B cell (primary cell): ENCODE measurements at regions not wholly inside any gene's neighbourhood (a gene's known extent, or its start where the extent isn't known, plus 50 kb on each side); places are given as distances from the start of the nearest gene placed in this dataset.

Experiments
- ATAC-seq: fragments of 200-7000 bp; cut with Tn5 transposase; one replicate; pipeline ENCODE4 v1.10.0; 2021; ENCODE audit warnings: low read depth, mild to moderate bottlenecking, moderate number of reproducible peaks, moderate library complexity
- CTCF ChIA-PET: fragments of 350-600 bp; sonication (Branson Sonifier 250); formaldehyde crosslinking; loops from one replicate; lab custom pipeline; 2021; ENCODE audit warnings: antibody characterized with exemption, inconsistent platforms; lab: Charles Lee
- POLR2A ChIA-PET: fragments of 350-600 bp; sonication (Branson Sonifier 250); formaldehyde crosslinking; loops from one replicate; lab custom pipeline; 2021; ENCODE audit warnings: antibody characterized with exemption; lab: Charles Lee
- DNase-seq: peaks from one replicate; pipeline ENCODE4 v3.0.0; 2013
- H2AFZ ChIP-seq: 2 replicates; pipeline ENCODE4 v1.6.1; 2012; ENCODE audit warnings: mild to moderate bottlenecking, low read depth, low read length; ENCODE audit not compliant: insufficient read depth, poor library complexity, severe bottlenecking
- H3K27ac ChIP-seq, 2 donors: 1 replicate in 1 of 2; 2 replicates in 1 of 2; pipeline ENCODE4 v1.5.1; 2012 to 2013; ENCODE audit warnings: low read length in 2 of 2, mild to moderate bottlenecking in 2 of 2, moderate library complexity in 1 of 2
- H3K27me3 ChIP-seq, 4 experiments: fragments of 200-600 bp in 1 of 4; sonication (generic) in 1 of 4; replicated peaks in 1 of 4; 1 replicate in 2 of 4; 2 replicates in 2 of 4; pipeline versions ENCODE4 v1.6.1 to v1.7.0; 2013 to 2016; ENCODE audit warnings: low read length in 3 of 4, mild to moderate bottlenecking in 2 of 4, mixed read lengths in 1 of 4, moderate library complexity in 1 of 4; ENCODE audit not compliant: insufficient read depth in 4 of 4, control insufficient read depth in 3 of 4; ENCODE audit errors: control extremely low read depth in 1 of 4
- H3K36me3 ChIP-seq, 2 experiments: replicated peaks in 1 of 2; 1 replicate in 1 of 2; 2 replicates in 1 of 2; pipeline versions ENCODE4 v1.6.1 to v1.7.1; 2013; ENCODE audit warnings: low read length in 1 of 2; ENCODE audit not compliant: insufficient read depth in 2 of 2, control insufficient read depth in 1 of 2; ENCODE audit errors: control extremely low read depth in 1 of 2, extremely low read depth in 1 of 2
- H3K4me1 ChIP-seq, 2 donors: fragments of 200-600 bp in 1 of 2; sonication (generic) in 1 of 2; 1 replicate in 1 of 2; 2 replicates in 1 of 2; pipeline versions ENCODE4 v1.5.1 to v1.6.1; 2013 to 2017; ENCODE audit warnings: low read length in 2 of 2; ENCODE audit not compliant: control insufficient read depth in 2 of 2, insufficient read depth in 2 of 2
- H3K4me2 ChIP-seq: replicated peaks from 2 replicates; pipeline ENCODE3; 2012; ENCODE audit warnings: mild to moderate bottlenecking, low read depth, low read length; ENCODE audit not compliant: poor library complexity, severe bottlenecking
- H3K4me3 ChIP-seq, 5 experiments: fragments of 200-600 bp in 1 of 5; sonication (generic) in 1 of 5; 1 replicate in 3 of 5; 2 replicates in 2 of 5; pipeline versions ENCODE4 v1.5.1 to v1.7.0; 2011 to 2016; ENCODE audit warnings: low read length in 4 of 5, mild to moderate bottlenecking in 4 of 5, low read depth in 2 of 5, control low read depth in 1 of 5, moderate library complexity in 1 of 5; ENCODE audit not compliant: insufficient read depth in 1 of 5; ENCODE audit errors: control extremely low read depth in 1 of 5, extremely low read depth in 1 of 5
- H3K79me2 ChIP-seq: fragments of 200-600 bp; sonication (generic); one replicate; pipeline ENCODE4 v1.6.0; 2016; ENCODE audit warnings: low read length; ENCODE audit not compliant: control insufficient read depth, insufficient read depth
- H3K9ac ChIP-seq: fragments of 200-600 bp; sonication (generic); 2 replicates; pipeline ENCODE4 v1.6.1; 2017; ENCODE audit warnings: mild to moderate bottlenecking, low read length, moderate library complexity
- H3K9me3 ChIP-seq, 3 donors: one replicate each; pipeline versions ENCODE4 v1.6.1 to v1.7.1; 2013; ENCODE audit warnings: low read length in 2 of 3; ENCODE audit not compliant: control insufficient read depth in 2 of 3, insufficient read depth in 1 of 3; ENCODE audit errors: control extremely low read depth in 1 of 3
- H4K20me1 ChIP-seq: 2 replicates; pipeline ENCODE4 v1.6.0; 2012; ENCODE audit warnings: mild to moderate bottlenecking, low read length; ENCODE audit not compliant: insufficient read depth, control insufficient read depth, poor library complexity, severe bottlenecking
- H3K27ac Mint-ChIP-seq: one replicate; pipeline ENCODE4 v1.8.0; 2021; ENCODE audit warnings: mixed read lengths
- H3K27me3 Mint-ChIP-seq: one replicate; pipeline ENCODE4 v1.8.0; 2021; ENCODE audit warnings: mixed read lengths
- H3K4me1 Mint-ChIP-seq: one replicate; pipeline ENCODE4 v1.8.0; 2021; ENCODE audit warnings: mixed read lengths
- H3K4me3 Mint-ChIP-seq: one replicate; pipeline ENCODE4 v1.8.0; 2021; ENCODE audit warnings: mixed read lengths
- H3K9me3 Mint-ChIP-seq: one replicate; pipeline ENCODE4 v1.8.0; 2022; ENCODE audit warnings: mixed read lengths; ENCODE audit not compliant: insufficient read depth
- EZH2 ChIP-seq: IDR thresholded peaks from 2 replicates; pipeline ENCODE4 v1.6.1; 2012; ENCODE audit warnings: borderline replicate concordance, low read depth, mild to moderate bottlenecking, moderate library complexity, low read length; ENCODE audit not compliant: insufficient read depth, poor library complexity, severe bottlenecking
- WGBS: methylation state at CpG from one replicate; pipeline ENCODE4 v1.1.5; 2013; ENCODE audit warnings: missing lambda C conversion rate; ENCODE audit not compliant: insufficient coverage; 5-methylcytosine and 5-hydroxymethylcytosine counted together
- intact Hi-C: fragments of 100-400 bp; cut with micrococcal nuclease; formaldehyde crosslinking; loops from one replicate; pipeline ENCODE4 v1.10.0; 2022
- TF ChIP-seq, protein P1 (sequence below): fragments of 200-600 bp; IDR thresholded peaks from one replicate; pipeline ENCODE4 v1.8.0; 2022; ENCODE audit warnings: antibody characterized with exemption, mild to moderate bottlenecking

DNA sequence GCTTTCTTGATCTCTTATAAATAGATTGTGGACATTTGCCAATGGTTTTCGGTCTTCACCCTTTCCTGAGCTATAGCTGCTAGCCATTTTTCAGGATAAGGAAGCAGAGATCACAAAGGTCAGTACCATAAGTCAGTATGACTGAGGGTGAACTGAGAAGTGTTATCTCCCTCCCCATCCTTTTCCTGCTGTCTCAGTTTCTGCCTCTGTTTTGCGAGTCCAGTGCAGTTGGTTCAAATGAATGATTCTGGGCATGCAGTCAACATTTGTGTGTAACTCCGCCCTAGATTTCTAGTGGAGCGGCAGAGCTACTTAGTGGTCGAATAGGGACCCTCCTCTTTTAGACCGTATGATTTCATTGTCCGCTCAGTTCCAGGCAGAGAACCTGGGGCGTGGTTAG lies 460.8 kb upstream of the ARGLU1 start:
- CTCF ChIA-PET: no interaction called here

DNA sequence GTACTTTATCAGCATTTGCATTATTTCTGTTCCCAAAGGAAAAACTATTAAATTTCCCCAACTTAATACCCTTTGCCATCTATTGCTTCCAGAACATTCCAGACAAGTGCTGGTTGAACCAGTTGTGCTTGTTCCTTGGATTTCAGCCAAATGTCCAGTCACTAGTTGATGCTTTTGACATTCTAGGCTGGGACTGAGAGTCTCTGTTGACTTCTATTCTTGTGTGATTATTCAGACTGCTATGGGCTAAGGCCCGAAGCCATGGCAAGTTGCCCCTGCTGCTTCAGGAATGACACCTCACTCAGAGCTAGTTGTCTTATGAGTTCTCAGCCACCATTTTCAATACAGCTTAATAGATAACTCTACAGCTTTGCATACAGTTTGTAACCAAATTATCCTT lies 458.1 kb upstream of the ARGLU1 start:
- POLR2A ChIA-PET: no interaction called here
- H3K27me3 ChIP-seq: no peaks in the 10 kb centered on the region
- no peaks in the 10 kb centered on the region for H3K4me1 ChIP-seq
- H3K27ac ChIP-seq: no peak overlapping the region
- CTCF ChIA-PET: no interaction called here
- H2AFZ ChIP-seq: no peak overlapping the region
- no peaks in the 10 kb centered on the region for H3K36me3 ChIP-seq
- Mint-ChIP-seq H3K27me3 (no peaks in the 10 kb centered on the region), H3K9me3 (no peaks in the 10 kb centered on the region), H3K4me3 (no peak overlapping the region), H3K4me1 (no peaks in the 10 kb centered on the region), H3K27ac (no peak overlapping the region)
- no peak overlapping the region for H3K4me2 ChIP-seq
- ATAC-seq (no peak), DNase-seq (no peak)
- H4K20me1 ChIP-seq: no peaks in the 10 kb centered on the region
- H3K9me3 ChIP-seq: no peaks in the 10 kb centered on the region
- no peaks in the 10 kb centered on the region for H3K79me2 ChIP-seq
- intact Hi-C loops: no loop called here
- WGBS: no CpG with 5 or more reads among the region's 1 CpG
- TF ChIP-seq, protein P1, sequence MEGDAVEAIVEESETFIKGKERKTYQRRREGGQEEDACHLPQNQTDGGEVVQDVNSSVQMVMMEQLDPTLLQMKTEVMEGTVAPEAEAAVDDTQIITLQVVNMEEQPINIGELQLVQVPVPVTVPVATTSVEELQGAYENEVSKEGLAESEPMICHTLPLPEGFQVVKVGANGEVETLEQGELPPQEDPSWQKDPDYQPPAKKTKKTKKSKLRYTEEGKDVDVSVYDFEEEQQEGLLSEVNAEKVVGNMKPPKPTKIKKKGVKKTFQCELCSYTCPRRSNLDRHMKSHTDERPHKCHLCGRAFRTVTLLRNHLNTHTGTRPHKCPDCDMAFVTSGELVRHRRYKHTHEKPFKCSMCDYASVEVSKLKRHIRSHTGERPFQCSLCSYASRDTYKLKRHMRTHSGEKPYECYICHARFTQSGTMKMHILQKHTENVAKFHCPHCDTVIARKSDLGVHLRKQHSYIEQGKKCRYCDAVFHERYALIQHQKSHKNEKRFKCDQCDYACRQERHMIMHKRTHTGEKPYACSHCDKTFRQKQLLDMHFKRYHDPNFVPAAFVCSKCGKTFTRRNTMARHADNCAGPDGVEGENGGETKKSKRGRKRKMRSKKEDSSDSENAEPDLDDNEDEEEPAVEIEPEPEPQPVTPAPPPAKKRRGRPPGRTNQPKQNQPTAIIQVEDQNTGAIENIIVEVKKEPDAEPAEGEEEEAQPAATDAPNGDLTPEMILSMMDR: no peak
- TF ChIP-seq EZH2: no peak
- H3K4me3 ChIP-seq: no peak overlapping the region
- no peak overlapping the region for H3K9ac ChIP-seq

More for the DNA sequence above, 460.8 kb upstream of the ARGLU1 start:
- POLR2A ChIA-PET: no interaction called here
- no peaks in the 10 kb centered on the region for H3K36me3 ChIP-seq
- H3K27ac ChIP-seq: no peak overlapping the region
- intact Hi-C loops: no loop called here
- H2AFZ ChIP-seq: no peak overlapping the region
- no peak overlapping the region for H3K4me2 ChIP-seq
- Mint-ChIP-seq H3K4me1 (no peaks in the 10 kb centered on the region), H3K27ac (no peak overlapping the region), H3K9me3 (no peaks in the 10 kb centered on the region), H3K4me3 (no peak overlapping the region), H3K27me3 (no peaks in the 10 kb centered on the region)
- DNase-seq (no peak), ATAC-seq (no peak)
- no peaks in the 10 kb centered on the region for H3K79me2 ChIP-seq
- TF ChIP-seq EZH2: no peak
- TF ChIP-seq, protein P1: no peak
- H3K4me3 ChIP-seq: no peak overlapping the region
- no peak overlapping the region for H3K9ac ChIP-seq
- H3K9me3 ChIP-seq: no peaks in the 10 kb centered on the region
- no peaks in the 10 kb centered on the region for H4K20me1 ChIP-seq
- WGBS: 89% methylated on average over 6 of the region's 8 CpGs
- no peaks in the 10 kb centered on the region for H3K4me1 ChIP-seq
- H3K27me3 ChIP-seq: no peaks in the 10 kb centered on the region
